ENCODE measurements at regions not wholly inside any gene's neighbourhood (a gene's known extent, or its start where the extent isn't known, plus 50 kb on each side); places are given as distances from the start of the nearest gene placed in this dataset.

- DNase-seq = peak in 3 of 42 donors; percentile 3 to 23 (median 13)
- intact Hi-C loops (cut with DNase I) = no loop called here
Measured at GRCh38 chr5:2134543-2135292, 252.0 kb upstream of the IRX4 start.

GRCh38 chr5:2133936-2134335, 251.2 kb upstream of the IRX4 start:
- DNase-seq = peak in 2 of 42 donors; percentile 6 to 19
- intact Hi-C loops (cut with DNase I) = no loop called here

- intact Hi-C loops (cut with DNase I) = no loop called here
Measured at GRCh38 chr5:2133080-2133479, 250.4 kb upstream of the IRX4 start.

GRCh38 chr5:2132497-2132847, 249.7 kb upstream of the IRX4 start:
- intact Hi-C loops (cut with DNase I) = no loop called here
- peak in 1 of 42 donors; percentile 27 for DNase-seq

More at GRCh38 chr5:2133080-2133479, 250.4 kb upstream of the IRX4 start:
- peak in 4 of 42 donors; percentile 5 to 41 (median 16) for DNase-seq

GRCh38 chr5:2131826-2132496, 249.2 kb upstream of the IRX4 start:
- intact Hi-C loops (cut with DNase I) = no loop called here
- peak in 5 of 42 donors; percentile 14 to 39 (median 21) for DNase-seq

GRCh38 chr5:2131196-2131595, 248.5 kb upstream of the IRX4 start:
- DNase-seq = peak in 2 of 42 donors; percentile 10 to 39
- intact Hi-C loops (cut with DNase I) = no loop called here

- intact Hi-C loops (cut with DNase I) = no loop called here
Measured at GRCh38 chr5:2130361-2130760, 247.6 kb upstream of the IRX4 start.

GRCh38 chr5:2129568-2130272, 247.0 kb upstream of the IRX4 start:
- peak in 2 of 42 donors; percentile 41 to 43 for DNase-seq

More at GRCh38 chr5:2130361-2130760, 247.6 kb upstream of the IRX4 start:
- peak in 1 of 42 donors; percentile 35 for DNase-seq

GRCh38 chr5:2128686-2129355, 246.1 kb upstream of the IRX4 start:
- peak in 2 of 42 donors; percentile 34 to 38 for DNase-seq

More at GRCh38 chr5:2129568-2130272, 247.0 kb upstream of the IRX4 start:
- intact Hi-C loops (cut with DNase I) = no loop called here

GRCh38 chr5:2126512-2126911, 243.8 kb upstream of the IRX4 start:
- intact Hi-C loops (cut with DNase I) = no loop called here
- peak in 2 of 42 donors; percentile 32 to 34 for DNase-seq

More at GRCh38 chr5:2128686-2129355, 246.1 kb upstream of the IRX4 start:
- intact Hi-C loops (cut with DNase I) = no loop called here

- intact Hi-C loops (cut with DNase I) = no loop called here
- peak in 2 of 42 donors; percentile 35 to 41 for DNase-seq
Measured at GRCh38 chr5:2125901-2126265, 243.2 kb upstream of the IRX4 start.

- intact Hi-C loops (cut with DNase I) = no loop called here
- peak in 9 of 42 donors; percentile 35 to 76 (median 60) for DNase-seq
Measured at GRCh38 chr5:2125171-2125900, 242.6 kb upstream of the IRX4 start.

- peak in 2 of 42 donors; percentile 36 to 39 for DNase-seq
- intact Hi-C loops (cut with DNase I) = no loop called here
Measured at GRCh38 chr5:2124434-2125170, 241.9 kb upstream of the IRX4 start.

- intact Hi-C loops (cut with DNase I) = no loop called here
- DNase-seq = peak in 2 of 42 donors; percentile 16 to 20
Measured at GRCh38 chr5:2123874-2124273, 241.1 kb upstream of the IRX4 start.

- peak in 1 of 42 donors; percentile 10 for DNase-seq
- intact Hi-C loops (cut with DNase I) = no loop called here
Measured at GRCh38 chr5:2120361-2120760, 237.6 kb upstream of the IRX4 start.

- intact Hi-C loops (cut with DNase I) = no loop called here
- DNase-seq = peak in 1 of 42 donors; percentile 30
Measured at GRCh38 chr5:2119573-2119972, 236.8 kb upstream of the IRX4 start.

GRCh38 chr5:2113348-2114131, 230.8 kb upstream of the IRX4 start:
- peak in 29 of 42 donors; percentile 31 to 86 (median 59) for DNase-seq
- intact Hi-C loops (cut with DNase I) = no loop called here

All from head of caudate nucleus (tissue), 42 donors.